ENCODE measurements at regions not wholly inside any gene's neighbourhood (a gene's known extent, or its start where the extent isn't known, plus 50 kb on each side); places are given as distances from the start of the nearest gene placed in this dataset.
A peak's percentile ranks its signal among the peaks of the same experiment; 100 is the strongest.

GRCh38 chr6:156564127-156564806 is 212.9 kb upstream of the ARID1B start:
- peak; percentile 22 for DNase-seq (ENCODE audit: low read depth)

GRCh38 chr6:156563714-156564113 is 213.5 kb upstream of the ARID1B start:
- no peak for DNase-seq (ENCODE audit: low read depth)

- no peak for DNase-seq (ENCODE audit: low read depth)
Measured at GRCh38 chr6:156562636-156563035, 214.5 kb upstream of the ARID1B start.

- no peak for DNase-seq (ENCODE audit: low read depth)
Measured at GRCh38 chr6:156562019-156562418, 215.2 kb upstream of the ARID1B start.

GRCh38 chr6:156560476-156560875 is 216.7 kb upstream of the ARID1B start:
- no peak for DNase-seq (ENCODE audit: low read depth)

- DNase-seq (ENCODE audit: low read depth): no peak
Measured at GRCh38 chr6:156559162-156559690, 218.0 kb upstream of the ARID1B start.

- no peak for DNase-seq (ENCODE audit: low read depth)
Measured at GRCh38 chr6:156557911-156558259, 219.3 kb upstream of the ARID1B start.

GRCh38 chr6:156557251-156557910 is 219.8 kb upstream of the ARID1B start:
- DNase-seq (ENCODE audit: low read depth): no peak

- DNase-seq (ENCODE audit: low read depth): no peak
Measured at GRCh38 chr6:156556811-156557210, 220.4 kb upstream of the ARID1B start.

- DNase-seq (ENCODE audit: low read depth): no peak
Measured at GRCh38 chr6:156555116-156555515, 222.1 kb upstream of the ARID1B start.

GRCh38 chr6:156554160-156554559 is 223.0 kb upstream of the ARID1B start:
- no peak for DNase-seq (ENCODE audit: low read depth)

GRCh38 chr6:156552849-156553248 is 224.3 kb upstream of the ARID1B start:
- DNase-seq (ENCODE audit: low read depth): no peak

GRCh38 chr6:156550949-156551348 is 226.2 kb upstream of the ARID1B start:
- DNase-seq (ENCODE audit: low read depth): no peak

- no peak for DNase-seq (ENCODE audit: low read depth)
Measured at GRCh38 chr6:156545931-156546330, 231.2 kb upstream of the ARID1B start.

- no peak for DNase-seq (ENCODE audit: low read depth)
Measured at GRCh38 chr6:156545021-156545420, 232.2 kb upstream of the ARID1B start.

- no peak for DNase-seq (ENCODE audit: low read depth)
Measured at GRCh38 chr6:156544046-156544445, 233.1 kb upstream of the ARID1B start.

GRCh38 chr6:156543431-156543830 is 233.7 kb upstream of the ARID1B start:
- DNase-seq (ENCODE audit: low read depth): peak; percentile 13

GRCh38 chr6:156538875-156539660 is 238.1 kb upstream of the ARID1B start:
- DNase-seq (ENCODE audit: low read depth): no peak

GRCh38 chr6:156534594-156534993 is 242.6 kb upstream of the ARID1B start:
- no peak for DNase-seq (ENCODE audit: low read depth)

- DNase-seq (ENCODE audit: low read depth): no peak
Measured at GRCh38 chr6:156533872-156534524, 243.2 kb upstream of the ARID1B start.

- no peak for DNase-seq (ENCODE audit: low read depth)
Measured at GRCh38 chr6:156526081-156526480, 251.1 kb upstream of the ARID1B start.

GRCh38 chr6:156525541-156525940 is 251.6 kb upstream of the ARID1B start:
- no peak for DNase-seq (ENCODE audit: low read depth)
